ENCODE measurements at regions not wholly inside any gene's neighbourhood (a gene's known extent, or its start where the extent isn't known, plus 50 kb on each side); places are given as distances from the start of the nearest gene placed in this dataset.

- no peaks in the 10 kb centered on the region for H3K4me1 ChIP-seq (ENCODE audit: insufficient read depth, low read length, poor library complexity, severe bottlenecking)
- no peaks in the 10 kb centered on the region for H3K36me3 ChIP-seq (ENCODE audit: insufficient read depth, low read length, poor library complexity, severe bottlenecking)
- H3K4me3 ChIP-seq (ENCODE audit: low read depth, low read length, poor library complexity, severe bottlenecking), result no peak overlapping the region
- ChIA-PET CTCF (no interaction called here), POLR2A (ENCODE audit: low non-redundant PET) (no interaction called here)
- no peak overlapping the region for H3K27ac ChIP-seq (ENCODE audit: low read depth, low read length, poor library complexity, severe bottlenecking)
- intact Hi-C loops (cut with micrococcal nuclease; ENCODE audit: unreplicated experiment), result no loop called here
- peaks cover 11% of the 10 kb centered on the region for H3K9me3 ChIP-seq (ENCODE audit: low read depth, low read length, poor library complexity, severe bottlenecking)
- TF ChIP-seq CTCF (conservative IDR thresholded peaks at IDR 0.05; ENCODE audit: low read depth, low read length) (no peak), EZH2 (IDR thresholded peaks at IDR 0.05; ENCODE audit: borderline replicate concordance, low read depth, low read length, poor library complexity, severe bottlenecking) (no peak)
- H3K27me3 ChIP-seq (replicated peaks; ENCODE audit: insufficient read depth, low read depth, low read length, poor library complexity), result no peaks in the 10 kb centered on the region
- DNase-seq (ENCODE audit: low spot score), result no peak
- no TSS peak for BruUV-seq (replicated peaks)
Observed at GRCh38 chr22:34395370-34395769, 475.1 kb upstream of the LARGE1 start.

GRCh38 chr22:34403667-34404066 is 483.4 kb upstream of the LARGE1 start:
- no peak for TF ChIP-seq EZH2 (IDR thresholded peaks at IDR 0.05; ENCODE audit: borderline replicate concordance, low read depth, low read length, poor library complexity, severe bottlenecking)
- TF ChIP-seq CTCF (conservative IDR thresholded peaks at IDR 0.05; ENCODE audit: low read depth, low read length), result no peak
- intact Hi-C loops (cut with micrococcal nuclease; ENCODE audit: unreplicated experiment), result no loop called here
- no peak overlapping the region for H3K4me3 ChIP-seq (ENCODE audit: low read depth, low read length, poor library complexity, severe bottlenecking)
- H3K4me1 ChIP-seq (ENCODE audit: insufficient read depth, low read length, poor library complexity, severe bottlenecking), result no peaks in the 10 kb centered on the region
- POLR2A ChIA-PET (ENCODE audit: low non-redundant PET), result no interaction called here
- H3K27me3 ChIP-seq (replicated peaks; ENCODE audit: insufficient read depth, low read depth, low read length, poor library complexity), result no peaks in the 10 kb centered on the region
- H3K9me3 ChIP-seq (ENCODE audit: low read depth, low read length, poor library complexity, severe bottlenecking), result peaks cover 7% of the 10 kb centered on the region
- no peak overlapping the region for H3K27ac ChIP-seq (ENCODE audit: low read depth, low read length, poor library complexity, severe bottlenecking)
- BruUV-seq (replicated peaks), result no TSS peak
- CTCF ChIA-PET, result no interaction called here
- no peak for DNase-seq (ENCODE audit: low spot score)
- H3K36me3 ChIP-seq (ENCODE audit: insufficient read depth, low read length, poor library complexity, severe bottlenecking), result no peaks in the 10 kb centered on the region

GRCh38 chr22:34410111-34410510 is 489.8 kb upstream of the LARGE1 start:
- H3K27me3 ChIP-seq (replicated peaks; ENCODE audit: insufficient read depth, low read depth, low read length, poor library complexity), result no peaks in the 10 kb centered on the region
- H3K36me3 ChIP-seq (ENCODE audit: insufficient read depth, low read length, poor library complexity, severe bottlenecking), result no peaks in the 10 kb centered on the region
- no TSS peak for BruUV-seq (replicated peaks)
- H3K4me1 ChIP-seq (ENCODE audit: insufficient read depth, low read length, poor library complexity, severe bottlenecking), result no peaks in the 10 kb centered on the region
- no peak overlapping the region for H3K4me3 ChIP-seq (ENCODE audit: low read depth, low read length, poor library complexity, severe bottlenecking)
- intact Hi-C loops (cut with micrococcal nuclease; ENCODE audit: unreplicated experiment), result loop anchor here (10.0 kb wide), 1 partner anchor 745 kb away; no protein-coding TSS in a partner anchor
- ChIA-PET CTCF (no interaction called here), POLR2A (ENCODE audit: low non-redundant PET) (no interaction called here)
- no peak for DNase-seq (ENCODE audit: low spot score)
- TF ChIP-seq CTCF (conservative IDR thresholded peaks at IDR 0.05; ENCODE audit: low read depth, low read length) (no peak), EZH2 (IDR thresholded peaks at IDR 0.05; ENCODE audit: borderline replicate concordance, low read depth, low read length, poor library complexity, severe bottlenecking) (no peak)
- H3K27ac ChIP-seq (ENCODE audit: low read depth, low read length, poor library complexity, severe bottlenecking), result no peak overlapping the region
- H3K9me3 ChIP-seq (ENCODE audit: low read depth, low read length, poor library complexity, severe bottlenecking), result peaks cover 3% of the 10 kb centered on the region

Data from A673 (cell line).